ENCODE measurements at regions not wholly inside any gene's neighbourhood (a gene's known extent, or its start where the extent isn't known, plus 50 kb on each side); places are given as distances from the start of the nearest gene placed in this dataset.

DNA sequence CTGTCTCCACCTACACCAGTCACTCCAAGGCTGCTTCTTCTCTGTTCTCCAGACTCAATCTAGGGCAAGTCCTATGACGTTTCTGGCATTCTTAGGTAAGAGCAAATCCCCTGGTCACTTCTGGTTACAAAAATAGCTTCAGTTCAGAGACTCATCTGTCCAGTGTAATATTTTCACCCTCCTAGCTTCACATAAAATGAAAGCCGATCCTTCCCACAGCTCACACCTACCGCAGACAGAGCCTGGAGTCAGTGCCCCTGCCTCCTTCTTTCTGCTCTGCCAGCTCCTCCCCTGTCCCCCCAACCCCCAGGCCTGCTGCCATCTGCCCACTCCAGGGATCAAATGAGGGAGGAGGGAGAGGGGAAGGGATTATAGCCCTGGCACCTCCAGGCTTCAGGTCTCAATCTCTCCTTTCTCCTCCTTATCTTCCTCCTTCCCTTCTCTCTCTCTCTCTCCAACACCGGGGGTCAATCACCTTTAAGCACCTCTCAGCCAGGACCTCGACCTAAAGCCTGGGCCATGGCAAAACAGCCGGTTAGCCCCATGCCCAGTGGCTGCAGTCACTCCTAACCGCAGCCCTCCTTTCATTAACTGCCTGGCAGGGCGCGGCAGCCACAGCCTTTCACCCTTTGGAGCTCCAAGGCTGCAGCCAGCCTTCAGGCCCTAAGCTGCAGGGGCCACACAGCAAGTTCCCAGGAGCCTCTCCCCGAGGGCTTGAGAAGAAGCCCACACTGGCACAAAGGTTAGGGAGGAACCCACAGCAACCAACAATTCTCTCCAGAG is 292.6 kb upstream of the MGMT start:
- no peak for DNase-seq

GRCh38 chr10:129179245-129179971 is 287.6 kb upstream of the MGMT start:
- intact Hi-C loops (cut with DNase I), result no loop called here
- Histone ChIP-seq H3K27ac (no peak overlapping the region), H3K27me3 (peaks cover 3% of the 10 kb centered on the region), H3K4me1 (no peaks in the 10 kb centered on the region), H3K36me3 (no peaks in the 10 kb centered on the region), H3K4me3 (no peak overlapping the region), H3K9me3 (no peaks in the 10 kb centered on the region)
- no peak for TF ChIP-seq CTCF (IDR thresholded peaks at IDR 0.05)
- DNase-seq (no peak), ATAC-seq (no peak)

More for the DNA sequence above, 292.6 kb upstream of the MGMT start:
- no peak for ATAC-seq
- H3K4me1 ChIP-seq, result no peaks in the 10 kb centered on the region
- no peaks in the 10 kb centered on the region for H3K9me3 ChIP-seq
- H3K4me3 ChIP-seq, result no peak overlapping the region
- no peak for TF ChIP-seq CTCF (IDR thresholded peaks at IDR 0.05)
- peaks cover 3% of the 10 kb centered on the region for H3K27me3 ChIP-seq
- intact Hi-C loops (cut with DNase I), result no loop called here
- no peak overlapping the region for H3K27ac ChIP-seq
- H3K36me3 ChIP-seq, result no peaks in the 10 kb centered on the region

DNA sequence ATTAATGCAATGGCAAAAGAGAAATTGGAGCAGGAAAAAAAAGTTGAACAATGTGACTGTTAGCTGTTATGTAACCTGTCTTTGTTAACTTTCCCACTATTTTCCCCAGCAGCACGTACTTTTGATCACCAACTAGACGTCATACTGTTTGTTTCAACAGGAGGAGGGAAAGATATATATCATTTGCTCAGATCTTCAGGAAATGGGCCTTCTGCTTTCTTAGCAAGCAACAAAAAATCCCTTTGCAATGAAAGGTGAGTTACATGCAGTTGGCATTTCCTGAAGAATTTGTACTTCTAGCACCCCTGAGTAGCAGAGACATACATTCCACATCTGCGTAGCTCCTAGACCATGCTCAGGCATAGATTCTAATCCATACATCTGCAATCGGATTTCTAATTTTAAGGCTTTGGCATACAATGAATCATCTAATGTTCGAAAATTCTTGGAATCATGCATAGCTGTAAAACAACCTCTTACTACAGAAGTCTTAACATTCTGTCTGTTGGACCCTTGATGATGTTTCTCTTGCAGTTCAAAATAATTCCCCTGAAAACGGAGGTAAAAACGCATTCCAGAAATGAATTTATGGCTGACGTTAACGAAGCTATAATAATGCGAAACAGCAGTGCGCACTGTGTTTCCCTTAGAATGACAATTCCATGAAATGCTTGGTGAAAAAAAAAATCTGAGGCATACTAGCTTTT is 286.9 kb upstream of the MGMT start:
- DNase-seq, result no peak
- ATAC-seq, result no peak
- Histone ChIP-seq H3K4me3 (no peak overlapping the region), H3K27ac (no peak overlapping the region), H3K36me3 (no peaks in the 10 kb centered on the region), H3K9me3 (no peaks in the 10 kb centered on the region), H3K4me1 (no peaks in the 10 kb centered on the region), H3K27me3 (peaks cover 3% of the 10 kb centered on the region)
- intact Hi-C loops (cut with DNase I), result no loop called here
- no peak for TF ChIP-seq CTCF (IDR thresholded peaks at IDR 0.05)

DNA sequence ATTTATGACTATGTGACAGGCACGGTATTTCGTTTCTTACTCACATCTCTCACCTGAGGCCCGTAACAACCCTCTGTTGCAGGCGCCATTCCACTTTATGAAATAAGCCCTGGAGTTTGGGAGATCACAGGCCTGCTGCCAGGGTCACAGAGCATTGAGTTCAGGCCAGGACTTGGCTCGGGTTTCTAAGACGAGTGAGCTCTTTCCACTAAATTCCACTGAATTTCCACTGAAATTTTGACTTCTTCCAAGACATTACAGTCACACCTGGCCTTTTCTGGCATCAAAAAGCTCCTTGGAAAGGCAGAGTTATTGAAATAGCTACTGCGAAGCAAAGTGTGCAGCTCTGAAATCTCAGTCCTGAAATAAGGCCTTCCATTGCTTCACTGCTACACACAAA is 282.8 kb upstream of the MGMT start:
- Histone ChIP-seq H3K27me3 (no peaks in the 10 kb centered on the region), H3K9me3 (no peaks in the 10 kb centered on the region), H3K36me3 (no peaks in the 10 kb centered on the region), H3K27ac (no peak overlapping the region), H3K4me3 (no peak overlapping the region), H3K4me1 (no peaks in the 10 kb centered on the region)
- DNase-seq (no peak), ATAC-seq (no peak)
- intact Hi-C loops (cut with DNase I), result no loop called here
- TF ChIP-seq CTCF (IDR thresholded peaks at IDR 0.05), result no peak

DNA sequence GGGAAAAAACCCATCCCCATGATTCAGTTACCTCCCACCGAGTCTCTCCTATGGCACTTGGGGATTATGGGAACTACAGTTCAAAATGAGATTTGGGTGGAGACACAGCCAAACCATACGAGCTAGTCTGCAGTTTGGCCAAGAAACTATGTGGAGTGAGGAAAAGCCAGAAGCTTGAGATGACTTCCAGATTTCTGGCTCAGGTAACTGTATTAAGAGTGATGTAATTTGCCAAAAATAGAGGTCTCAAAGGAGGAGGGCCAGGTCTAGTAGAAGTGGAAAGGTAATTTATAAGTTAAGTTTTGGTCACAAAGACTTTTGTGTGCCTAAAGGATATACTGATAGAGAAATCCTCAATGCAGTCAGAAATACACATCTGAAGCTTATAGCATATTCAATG is 279.7 kb upstream of the MGMT start:
- DNase-seq, result no peak
- intact Hi-C loops (cut with DNase I), result no loop called here
- peaks cover 4% of the 10 kb centered on the region for H3K27me3 ChIP-seq
- no peaks in the 10 kb centered on the region for H3K4me1 ChIP-seq
- H3K4me3 ChIP-seq, result no peak overlapping the region
- no peaks in the 10 kb centered on the region for H3K9me3 ChIP-seq
- no peak for ATAC-seq
- TF ChIP-seq CTCF (IDR thresholded peaks at IDR 0.05), result no peak
- no peak overlapping the region for H3K27ac ChIP-seq
- H3K36me3 ChIP-seq, result no peaks in the 10 kb centered on the region
